ENCODE measurements at regions not wholly inside any gene's neighbourhood (a gene's known extent, or its start where the extent isn't known, plus 50 kb on each side); places are given as distances from the start of the nearest gene placed in this dataset.

- whole genome bisulfite sequencing, 2 donors (ENCODE audit: low coverage in 1 of 2) = 42 to 55% methylated on average over 2 of the region's 2 CpGs
- Histone ChIP-seq H3K36me3 (no peaks in the 10 kb centered on the region), H3K27me3 (no peaks in the 10 kb centered on the region), H3K9me3 (no peaks in the 10 kb centered on the region), H3K4me1 (peaks cover 0 to 16% (median 2%) of the 10 kb centered on the region in 3 donors), H3K27ac (no peak overlapping the region), H3K4me3 (no peak overlapping the region)
- TF ChIP-seq CTCF (IDR thresholded peaks at IDR 0.05) (no peak), POLR2A (IDR thresholded peaks at IDR 0.05) (no peak), EP300 (IDR thresholded peaks at IDR 0.05) (no peak), POLR2AphosphoS5 (IDR thresholded peaks at IDR 0.05) (no peak)
- no peak for ATAC-seq
Observed at GRCh38 chr12:88867510-88867909, 287.2 kb upstream of the KITLG start.

- no peaks in the 10 kb centered on the region for H3K36me3 ChIP-seq
- ATAC-seq = no peak
- 67 to 70% methylated on average over 4 of the region's 4 CpGs for WGBS, 2 donors (ENCODE audit: low coverage in 1 of 2)
- H3K9me3 ChIP-seq = no peaks in the 10 kb centered on the region
- H3K4me3 ChIP-seq = no peak overlapping the region
- peaks cover 0 to 16% (median 2%) of the 10 kb centered on the region in 3 donors for H3K4me1 ChIP-seq
- no peak overlapping the region for H3K27ac ChIP-seq
- H3K27me3 ChIP-seq = no peaks in the 10 kb centered on the region
- no peak for TF ChIP-seq POLR2A (IDR thresholded peaks at IDR 0.05)
- no peak for TF ChIP-seq CTCF (IDR thresholded peaks at IDR 0.05)
- no peak for TF ChIP-seq POLR2AphosphoS5 (IDR thresholded peaks at IDR 0.05)
- no peak for TF ChIP-seq EP300 (IDR thresholded peaks at IDR 0.05)
Observed at GRCh38 chr12:88866881-88867280, 286.6 kb upstream of the KITLG start.

GRCh38 chr12:88865537-88865936 lies 285.3 kb upstream of the KITLG start:
- Histone ChIP-seq H3K4me3 (no peak overlapping the region), H3K36me3 (no peaks in the 10 kb centered on the region), H3K4me1 (peaks cover 0 to 16% (median 2%) of the 10 kb centered on the region in 3 donors), H3K27ac (no peak overlapping the region), H3K27me3 (no peaks in the 10 kb centered on the region), H3K9me3 (no peaks in the 10 kb centered on the region)
- TF ChIP-seq EP300 (IDR thresholded peaks at IDR 0.05) = no peak
- TF ChIP-seq POLR2A (IDR thresholded peaks at IDR 0.05) = no peak
- no peak for TF ChIP-seq CTCF (IDR thresholded peaks at IDR 0.05)
- TF ChIP-seq POLR2AphosphoS5 (IDR thresholded peaks at IDR 0.05) = no peak
- no peak for ATAC-seq
- 100% methylated on average over 1 of the region's 1 CpG for WGBS, 2 donors (ENCODE audit: low coverage in 1 of 2)

GRCh38 chr12:88860851-88861250 lies 280.6 kb upstream of the KITLG start:
- TF ChIP-seq POLR2A (IDR thresholded peaks at IDR 0.05) (no peak), POLR2AphosphoS5 (IDR thresholded peaks at IDR 0.05) (no peak), CTCF (IDR thresholded peaks at IDR 0.05) (no peak), EP300 (IDR thresholded peaks at IDR 0.05) (no peak)
- H3K27ac ChIP-seq = no peak overlapping the region
- 84 to 89% methylated on average over 4 of the region's 4 CpGs for whole genome bisulfite sequencing, 2 donors (ENCODE audit: low coverage in 1 of 2)
- no peaks in the 10 kb centered on the region for H3K4me1 ChIP-seq
- no peaks in the 10 kb centered on the region for H3K36me3 ChIP-seq
- H3K4me3 ChIP-seq = no peak overlapping the region
- no peaks in the 10 kb centered on the region for H3K27me3 ChIP-seq
- H3K9me3 ChIP-seq = no peaks in the 10 kb centered on the region
- ATAC-seq = no peak

GRCh38 chr12:88856201-88856600 lies 275.9 kb upstream of the KITLG start:
- 96 to 100% methylated on average over 2 of the region's 2 CpGs for WGBS, 2 donors (ENCODE audit: low coverage in 1 of 2)
- TF ChIP-seq POLR2AphosphoS5 (IDR thresholded peaks at IDR 0.05) = no peak
- TF ChIP-seq POLR2A (IDR thresholded peaks at IDR 0.05) = no peak
- no peak for TF ChIP-seq CTCF (IDR thresholded peaks at IDR 0.05)
- TF ChIP-seq EP300 (IDR thresholded peaks at IDR 0.05) = no peak
- Histone ChIP-seq H3K27me3 (no peaks in the 10 kb centered on the region), H3K4me1 (no peaks in the 10 kb centered on the region), H3K36me3 (no peaks in the 10 kb centered on the region), H3K4me3 (no peak overlapping the region), H3K9me3 (no peaks in the 10 kb centered on the region), H3K27ac (no peak overlapping the region)
- no peak for ATAC-seq

Measured in gastroesophageal sphincter (tissue), 4 donors.